Epithelial cell of esophagus (primary cell): ENCODE measurements at regions not wholly inside any gene's neighbourhood (a gene's known extent, or its start where the extent isn't known, plus 50 kb on each side); places are given as distances from the start of the nearest gene placed in this dataset.
"Not testable (repeated sequence)": the region's sequence is repeated elsewhere in the genome, so short reads cannot be mapped to it uniquely, and the experiment has no call there.

Source experiments
- DNase-seq: peaks from one replicate; pipeline ENCODE4 v3.0.0; 2010; ENCODE audit warnings: low read depth
- H3K4me3 ChIP-seq: 2 replicates; pipeline ENCODE4 v1.5.1; 2011; ENCODE audit warnings: mild to moderate bottlenecking, low read length, control low read depth
- CTCF ChIP-seq: IDR thresholded peaks from 2 replicates; pipeline ENCODE4 v1.5.1; 2011; ENCODE audit warnings: low read depth, mild to moderate bottlenecking, low read length, control low read depth, inconsistent platforms; ENCODE audit not compliant: insufficient read depth; ENCODE audit errors: missing control alignments

- TF ChIP-seq CTCF = no peak
- peak; percentile 32 for DNase-seq
- no peak overlapping the region for H3K4me3 ChIP-seq
Measured at GRCh38 chr2:122543815-122544214, 788.4 kb downstream of the TSN start.

DNA sequence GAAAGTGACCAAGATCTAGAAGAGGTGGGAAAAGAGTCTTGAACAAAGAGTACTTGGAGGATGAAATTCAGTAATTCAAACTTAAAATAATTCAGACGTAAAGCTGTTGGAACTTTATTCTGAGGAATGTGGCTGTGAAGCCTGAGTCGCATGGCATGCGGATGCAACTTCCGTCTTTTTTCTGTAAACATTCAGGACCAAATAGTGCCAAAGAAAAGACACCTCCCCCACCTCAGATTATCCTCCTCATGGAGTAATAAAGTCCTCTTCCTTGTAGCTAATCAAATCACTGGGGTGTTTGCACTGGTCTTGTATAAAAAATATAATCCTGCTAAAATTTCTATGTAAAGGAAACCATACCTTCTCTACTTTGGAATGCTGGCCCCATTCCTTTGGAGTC lies 790.4 kb downstream of the TSN start:
- no peak for TF ChIP-seq CTCF
- no peak for DNase-seq
- no peak overlapping the region for H3K4me3 ChIP-seq

GRCh38 chr2:122562775-122563174 lies 807.3 kb downstream of the TSN start:
- no peak overlapping the region for H3K4me3 ChIP-seq
- DNase-seq = no peak
- no peak for TF ChIP-seq CTCF

DNA sequence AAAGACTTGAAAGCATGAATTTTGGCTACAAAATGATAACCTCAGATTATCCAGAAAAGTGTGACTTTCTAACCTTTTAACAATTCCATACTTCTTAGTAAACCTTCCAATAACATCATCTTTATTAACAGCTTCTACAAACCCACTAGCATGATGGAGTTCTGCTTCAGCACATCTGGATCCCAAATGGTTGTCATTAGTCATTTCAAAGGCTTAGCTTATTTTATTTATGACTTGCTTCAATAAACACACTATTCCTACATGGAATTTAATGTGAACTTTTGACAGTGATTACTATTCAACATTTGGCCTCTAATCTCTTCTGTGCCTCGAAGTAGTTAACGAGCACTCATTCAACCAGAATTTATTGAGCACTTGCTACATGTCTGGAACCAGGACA lies 808.3 kb downstream of the TSN start:
- DNase-seq = no peak
- no peak for TF ChIP-seq CTCF

GRCh38 chr2:122564843-122565242 lies 809.4 kb downstream of the TSN start:
- TF ChIP-seq CTCF = no peak

More for the DNA sequence above, 808.3 kb downstream of the TSN start:
- no peak overlapping the region for H3K4me3 ChIP-seq

DNA sequence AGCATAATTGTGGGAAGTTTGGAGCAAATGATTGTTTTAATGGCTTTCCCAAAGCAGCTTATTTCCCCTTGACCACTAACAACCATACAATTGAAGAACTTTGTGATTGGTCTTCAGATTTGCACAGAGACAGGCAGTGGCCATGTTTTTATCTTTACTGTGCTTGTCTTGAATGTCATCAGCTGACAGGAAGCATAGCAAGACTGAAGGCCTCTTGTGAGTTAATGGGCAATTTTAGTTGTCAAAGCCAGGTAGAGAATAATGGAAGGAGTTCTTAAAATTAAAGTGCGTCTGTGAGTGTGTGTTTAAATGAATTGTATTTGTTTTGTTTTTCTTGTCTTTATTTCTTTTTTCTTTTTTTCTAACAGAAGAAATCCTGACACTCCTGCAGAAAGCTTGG lies 809.9 kb downstream of the TSN start:
- DNase-seq = no peak
- no peak overlapping the region for H3K4me3 ChIP-seq
- TF ChIP-seq CTCF = no peak

More at GRCh38 chr2:122564843-122565242, 809.4 kb downstream of the TSN start:
- no peak overlapping the region for H3K4me3 ChIP-seq
- no peak for DNase-seq

DNA sequence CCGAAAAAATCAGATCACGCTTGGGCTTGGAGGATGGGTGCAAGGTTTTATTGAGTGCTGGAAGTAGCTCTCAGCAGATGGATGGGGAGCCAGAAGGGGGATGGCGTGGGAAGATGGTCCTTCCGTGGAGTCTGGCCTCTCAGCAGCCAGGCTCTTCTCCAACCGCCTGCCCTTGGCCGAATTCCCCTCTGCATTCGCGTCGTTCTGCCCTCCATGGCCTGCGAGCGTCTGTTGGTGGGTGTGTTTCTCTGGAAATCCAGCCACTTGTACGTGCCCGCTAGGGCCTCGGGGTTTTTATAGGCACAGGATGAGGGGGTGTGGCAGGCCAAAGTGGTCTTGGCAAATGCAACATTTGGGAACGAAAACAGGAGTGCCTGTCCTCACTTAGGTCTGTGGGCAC lies 815.2 kb downstream of the TSN start:
- no peak for DNase-seq
- H3K4me3 ChIP-seq = no peak overlapping the region
- no peak for TF ChIP-seq CTCF

GRCh38 chr2:122571471-122571870 lies 816.0 kb downstream of the TSN start:
- not testable (repeated sequence) for H3K4me3 ChIP-seq, DNase-seq
